Keratinocyte (primary cell): ENCODE measurements at regions not wholly inside any gene's neighbourhood (a gene's known extent, or its start where the extent isn't known, plus 50 kb on each side); places are given as distances from the start of the nearest gene placed in this dataset.

Source experiments
- DNase-seq: peaks from one replicate; pipeline ENCODE4 v3.0.0-alpha.2; 2011; ENCODE audit warnings: low read depth, missing footprints, low spot score
- FAIRE-seq: peaks from 2 replicates; lab custom pipeline; 2011; peaks lifted over from hg19 to GRCh38; lab: Jason Lieb, UNC
- H2AFZ ChIP-seq: 2 replicates; pipeline ENCODE4 v1.6.0; 2012; ENCODE audit warnings: low read length, control low read depth, inconsistent platforms; ENCODE audit not compliant: control insufficient read depth
- H3K27ac ChIP-seq: 2 replicates; pipeline ENCODE4 v1.5.1; 2011; ENCODE audit warnings: low read length; ENCODE audit not compliant: control insufficient read depth, insufficient read depth
- H3K27me3 ChIP-seq: 3 replicates; pipeline ENCODE4 v1.6.0; 2011; ENCODE audit warnings: low read length; ENCODE audit not compliant: control insufficient read depth, insufficient read depth; ENCODE audit errors: extremely low read depth
- H3K36me3 ChIP-seq, 2 experiments: 2 replicates in 1 of 2; 3 replicates in 1 of 2; pipeline ENCODE4 v1.5.1; 2011; ENCODE audit warnings: low read length in 2 of 2, mild to moderate bottlenecking in 1 of 2; ENCODE audit not compliant: control insufficient read depth in 2 of 2, insufficient read depth in 2 of 2; ENCODE audit errors: extremely low read depth in 1 of 2
- H3K4me1 ChIP-seq: 3 replicates; pipeline ENCODE4 v1.5.1; 2011; ENCODE audit warnings: low read length; ENCODE audit not compliant: control insufficient read depth, insufficient read depth; ENCODE audit errors: extremely low read depth
- H3K4me2 ChIP-seq: 3 replicates; pipeline ENCODE4 v1.6.0; 2011; ENCODE audit warnings: low read depth, low read length; ENCODE audit not compliant: control insufficient read depth, insufficient read depth; ENCODE audit errors: extremely low read depth
- H3K4me3 ChIP-seq, 3 experiments: fragments of 200-600 bp in 1 of 3; sonication (generic) in 1 of 3; 2 replicates in 2 of 3; 3 replicates in 1 of 3; pipeline ENCODE4 v1.5.1; 2011 to 2016; ENCODE audit warnings: low read length in 3 of 3, mild to moderate bottlenecking in 3 of 3, control low read depth in 2 of 3, inconsistent platforms in 1 of 3, low read depth in 1 of 3, mixed read lengths in 1 of 3, mixed run types in 1 of 3, moderate library complexity in 1 of 3; ENCODE audit not compliant: control insufficient read depth in 2 of 3, insufficient read depth in 2 of 3; ENCODE audit errors: extremely low read depth in 1 of 3
- H3K79me2 ChIP-seq: 2 replicates; pipeline ENCODE4 v1.6.0; 2012; ENCODE audit warnings: low read length; ENCODE audit not compliant: control insufficient read depth, insufficient read depth
- H3K9ac ChIP-seq: 3 replicates; pipeline ENCODE4 v1.6.0; 2011; ENCODE audit warnings: low read length; ENCODE audit not compliant: control insufficient read depth, insufficient read depth; ENCODE audit errors: extremely low read depth
- H3K9me1 ChIP-seq: 3 replicates; pipeline ENCODE4 v1.6.0; 2011; ENCODE audit warnings: low read length; ENCODE audit not compliant: control insufficient read depth, insufficient read depth; ENCODE audit errors: extremely low read depth
- H3K9me3 ChIP-seq: 2 replicates; pipeline ENCODE4 v1.5.1; 2012; ENCODE audit warnings: low read depth, low read length; ENCODE audit not compliant: control insufficient read depth
- H4K20me1 ChIP-seq: 3 replicates; pipeline ENCODE4 v1.6.0; 2011; ENCODE audit warnings: low read length; ENCODE audit not compliant: control insufficient read depth, insufficient read depth; ENCODE audit errors: extremely low read depth
- CTCF ChIP-seq, 3 experiments: IDR thresholded peaks in 1 of 3; conservative IDR thresholded peaks in 1 of 3; optimal IDR thresholded peaks in 1 of 3; 2 replicates in 2 of 3; 3 replicates in 1 of 3; pipeline versions ENCODE3 to v1.5.1; 2011; ENCODE audit warnings: low read length in 3 of 3, mild to moderate bottlenecking in 3 of 3, moderate library complexity in 2 of 3, control low read depth in 1 of 3, inconsistent platforms in 1 of 3; ENCODE audit not compliant: insufficient read depth in 2 of 3; ENCODE audit errors: extremely low read depth in 1 of 3
- EZH2 ChIP-seq: IDR thresholded peaks from one replicate; pipeline ENCODE4 v1.6.1; 2012; ENCODE audit warnings: inconsistent platforms, mild to moderate bottlenecking, low read length, moderate library complexity
- dilution Hi-C: fragments of 300-500 bp; cut with MboI; formaldehyde crosslinking; loops from one replicate; pipeline ENCODE4 v1.7.0; 2020; ENCODE audit warnings: low sequenced_read_pairs; ENCODE audit not compliant: extremely low pct_ligation_motif_present

- Histone ChIP-seq H3K27me3 (no peaks in the 10 kb centered on the region), H3K36me3 (no peaks in the 10 kb centered on the region), H3K9me3 (no peaks in the 10 kb centered on the region), H2AFZ (no peak overlapping the region), H3K4me3 (no peak overlapping the region), H3K9me1 (no peaks in the 10 kb centered on the region), H4K20me1 (no peaks in the 10 kb centered on the region), H3K27ac (no peak overlapping the region), H3K4me2 (no peak overlapping the region), H3K79me2 (no peaks in the 10 kb centered on the region), H3K4me1 (peaks cover 21% of the 10 kb centered on the region), H3K9ac (no peak overlapping the region)
- FAIRE-seq (no peak), DNase-seq (no peak)
- dilution Hi-C loops = no loop called here
- TF ChIP-seq EZH2 (no peak), CTCF (optimal IDR thresholded peaks at IDR 0.05 in 1 of 3, IDR thresholded peaks at IDR 0.05 in 1 of 3, conservative IDR thresholded peaks at IDR 0.05 in 1 of 3; ENCODE audit: extremely low read depth in 1 of 3, insufficient read depth in 2 of 3, low read length in 3 of 3) (no peak)
Observed at GRCh38 chr12:107388263-107388662, 294.9 kb upstream of the CRY1 start.

- Histone ChIP-seq H3K9me1 (no peaks in the 10 kb centered on the region), H3K4me2 (no peak overlapping the region), H3K79me2 (no peaks in the 10 kb centered on the region), H3K9me3 (no peaks in the 10 kb centered on the region), H4K20me1 (no peaks in the 10 kb centered on the region), H3K27ac (no peak overlapping the region), H3K36me3 (no peaks in the 10 kb centered on the region), H3K9ac (no peak overlapping the region), H3K27me3 (no peaks in the 10 kb centered on the region), H3K4me3 (no peak overlapping the region), H3K4me1 (peaks cover 13% of the 10 kb centered on the region), H2AFZ (no peak overlapping the region)
- dilution Hi-C loops = no loop called here
- no peak for TF ChIP-seq EZH2
- no peak for TF ChIP-seq CTCF (optimal IDR thresholded peaks at IDR 0.05 in 1 of 3, IDR thresholded peaks at IDR 0.05 in 1 of 3, conservative IDR thresholded peaks at IDR 0.05 in 1 of 3; ENCODE audit: extremely low read depth in 1 of 3, insufficient read depth in 2 of 3, low read length in 3 of 3)
- FAIRE-seq = no peak
- DNase-seq = no peak
Observed at GRCh38 chr12:107390414-107390813, 295.2 kb upstream of the PWP1 start.
